HepG2 (cell line): ENCODE measurements at regions not wholly inside any gene's neighbourhood (a gene's known extent, or its start where the extent isn't known, plus 50 kb on each side); places are given as distances from the start of the nearest gene placed in this dataset.

Experiments
- CTCF ChIP-seq: sonication (generic); formaldehyde crosslinking; IDR thresholded peaks from 2 replicates; pipeline ENCODE4 v1.5.0; 2020; ENCODE audit warnings: mild to moderate bottlenecking, missing genetic modification reagents, moderate library complexity
- TCF7L2 ChIP-seq: IDR thresholded peaks from 2 replicates; pipeline ENCODE4 v1.6.1; 2011; ENCODE audit warnings: mild to moderate bottlenecking, low read depth, low read length, moderate library complexity
- ZNF224 ChIP-seq: sonication (generic); formaldehyde crosslinking; IDR thresholded peaks from 2 replicates; pipeline ENCODE4 v1.5.0; 2020; ENCODE audit warnings: mild to moderate bottlenecking, missing genetic modification reagents

GRCh38 chrX:42093756-42094155 is 170.4 kb upstream of the CASK start:
- TF ChIP-seq CTCF (CRISPR knock-in tag) (no peak), TCF7L2 (no peak), ZNF224 (CRISPR knock-in tag) (no peak)
